HFFc6 (cell line): ENCODE measurements at regions not wholly inside any gene's neighbourhood (a gene's known extent, or its start where the extent isn't known, plus 50 kb on each side); places are given as distances from the start of the nearest gene placed in this dataset.

ENCODE experiments used
- DNase-seq: peaks from one replicate; pipeline ENCODE4 v3.0.0-alpha.2; 2018
- H3K27ac Mint-ChIP-seq: 2 replicates; pipeline ENCODE4 v1.8.0; 2020; ENCODE audit warnings: mild to moderate bottlenecking, mixed read lengths
- H3K27me3 Mint-ChIP-seq: 2 replicates; pipeline ENCODE4 v1.8.0; 2021; ENCODE audit warnings: mild to moderate bottlenecking, moderate library complexity, mixed read lengths; ENCODE audit not compliant: insufficient read depth
- H3K36me3 Mint-ChIP-seq: 2 replicates; pipeline ENCODE4 v1.8.0; 2021; ENCODE audit warnings: low read depth, mixed read lengths
- H3K4me1 Mint-ChIP-seq: 2 replicates; pipeline ENCODE4 v1.8.0; 2020; ENCODE audit warnings: low read depth, mixed read lengths
- H3K4me3 Mint-ChIP-seq: 2 replicates; pipeline ENCODE4 v1.8.0; 2020; ENCODE audit warnings: mild to moderate bottlenecking, moderate library complexity, mixed read lengths
- H3K9me3 Mint-ChIP-seq: 2 replicates; pipeline ENCODE4 v1.8.0; 2020; ENCODE audit warnings: mild to moderate bottlenecking, mixed read lengths
- CTCF ChIP-seq: fragments of 200-600 bp; sonication (generic); IDR thresholded peaks from 2 replicates; pipeline ENCODE4 v1.5.0; 2021; ENCODE audit warnings: antibody characterized with exemption, mild to moderate bottlenecking

- TF ChIP-seq CTCF = no peak
- DNase-seq = no peak
- Mint-ChIP-seq H3K4me1 (no peaks in the 10 kb centered on the region), H3K4me3 (no peak overlapping the region), H3K27me3 (no peaks in the 10 kb centered on the region), H3K27ac (no peak overlapping the region), H3K36me3 (no peaks in the 10 kb centered on the region; the same call in 1 of the 2 replicates), H3K9me3 (peaks cover 18% of the 10 kb centered on the region)
Observed at GRCh38 chr3:80114694-80115093, 346.9 kb upstream of the ROBO1 start.

GRCh38 chr3:80113331-80113730 lies 345.5 kb upstream of the ROBO1 start:
- Mint-ChIP-seq H3K4me1 (no peaks in the 10 kb centered on the region), H3K27ac (no peak overlapping the region), H3K27me3 (no peaks in the 10 kb centered on the region), H3K36me3 (no peaks in the 10 kb centered on the region; the same call in 1 of the 2 replicates), H3K9me3 (peaks cover 15% of the 10 kb centered on the region), H3K4me3 (no peak overlapping the region)
- no peak for DNase-seq
- no peak for TF ChIP-seq CTCF

- no peak overlapping the region for H3K4me3 Mint-ChIP-seq
- peaks cover under 1% of the 10 kb centered on the region for H3K9me3 Mint-ChIP-seq
- no peak for TF ChIP-seq CTCF
- no peaks in the 10 kb centered on the region for H3K27me3 Mint-ChIP-seq
- no peaks in the 10 kb centered on the region for H3K4me1 Mint-ChIP-seq
- H3K36me3 Mint-ChIP-seq = no peaks in the 10 kb centered on the region
- DNase-seq = no peak
- H3K27ac Mint-ChIP-seq = no peak overlapping the region
Observed at GRCh38 chr3:80099559-80100066, 331.8 kb upstream of the ROBO1 start.

GRCh38 chr3:80097674-80098073 lies 329.9 kb upstream of the ROBO1 start:
- Mint-ChIP-seq H3K27me3 (no peaks in the 10 kb centered on the region), H3K9me3 (peaks cover 9% of the 10 kb centered on the region), H3K4me1 (no peaks in the 10 kb centered on the region), H3K36me3 (no peaks in the 10 kb centered on the region), H3K4me3 (no peak overlapping the region), H3K27ac (no peak overlapping the region)
- TF ChIP-seq CTCF = no peak
- DNase-seq = no peak

GRCh38 chr3:80096909-80097308 lies 329.1 kb upstream of the ROBO1 start:
- DNase-seq = no peak
- H3K4me3 Mint-ChIP-seq = no peak overlapping the region
- H3K27ac Mint-ChIP-seq = no peak overlapping the region
- no peaks in the 10 kb centered on the region for H3K4me1 Mint-ChIP-seq
- no peak for TF ChIP-seq CTCF
- H3K27me3 Mint-ChIP-seq = no peaks in the 10 kb centered on the region
- H3K36me3 Mint-ChIP-seq = no peaks in the 10 kb centered on the region
- H3K9me3 Mint-ChIP-seq = peaks cover 12% of the 10 kb centered on the region

GRCh38 chr3:80094589-80094988 lies 326.8 kb upstream of the ROBO1 start:
- no peaks in the 10 kb centered on the region for H3K4me1 Mint-ChIP-seq
- TF ChIP-seq CTCF = no peak
- H3K9me3 Mint-ChIP-seq = peaks cover 12% of the 10 kb centered on the region
- H3K27me3 Mint-ChIP-seq = no peaks in the 10 kb centered on the region
- no peak overlapping the region for H3K4me3 Mint-ChIP-seq
- no peak overlapping the region for H3K27ac Mint-ChIP-seq
- no peaks in the 10 kb centered on the region for H3K36me3 Mint-ChIP-seq
- DNase-seq = no peak
